ENCODE measurements at regions not wholly inside any gene's neighbourhood (a gene's known extent, or its start where the extent isn't known, plus 50 kb on each side); places are given as distances from the start of the nearest gene placed in this dataset.
A peak's percentile ranks its signal among the peaks of the same experiment; 100 is the strongest.

DNA sequence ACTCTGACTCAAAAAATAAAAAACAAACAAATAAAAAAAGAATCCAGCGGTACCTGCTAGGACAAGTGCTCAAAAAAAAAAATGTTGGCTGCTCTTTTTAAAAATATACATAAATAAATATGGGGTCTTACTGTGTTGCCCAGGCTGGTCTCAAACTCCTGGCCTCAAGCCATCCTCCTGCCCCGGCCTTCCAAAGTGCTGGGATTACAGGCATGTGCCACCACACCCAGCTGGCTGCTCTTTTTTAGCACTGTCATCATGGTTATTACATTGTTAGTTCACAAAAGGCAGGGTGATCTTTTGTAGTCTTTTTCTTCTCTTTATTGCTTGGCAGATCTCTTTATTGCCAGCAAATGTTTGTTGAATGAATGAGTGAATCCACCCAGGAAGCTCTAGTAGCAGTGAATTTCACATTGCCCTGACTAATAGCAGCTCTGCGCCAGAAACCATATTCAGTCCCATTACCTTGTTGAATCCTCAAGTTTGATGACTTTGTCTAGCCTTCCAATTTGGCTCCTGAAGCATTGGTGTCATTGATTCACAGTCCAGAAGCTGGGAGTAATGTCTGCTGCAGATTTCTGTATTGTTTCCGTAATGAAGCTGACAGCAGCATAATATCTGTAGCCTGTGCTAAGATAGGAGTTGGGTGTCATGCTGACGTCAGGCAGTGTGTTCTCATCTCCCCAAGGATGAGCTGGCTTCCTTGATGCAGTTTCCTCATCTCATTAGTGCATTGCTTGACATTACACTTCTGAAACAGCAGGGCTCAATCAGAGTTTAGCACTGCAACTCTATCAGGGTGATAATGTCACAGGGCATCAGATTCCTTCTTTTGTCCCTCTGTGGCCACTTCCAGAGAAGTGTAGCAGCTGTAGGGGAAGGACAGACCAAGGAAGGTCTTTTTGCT lies 84.9 kb upstream of the TGM3 start:
- no peak for TF ChIP-seq POLR2A (IDR thresholded peaks at IDR 0.05)
- peak in 1 of 2 donors; percentile 29 for TF ChIP-seq EP300 (IDR thresholded peaks at IDR 0.05)
- TF ChIP-seq, protein P1, sequence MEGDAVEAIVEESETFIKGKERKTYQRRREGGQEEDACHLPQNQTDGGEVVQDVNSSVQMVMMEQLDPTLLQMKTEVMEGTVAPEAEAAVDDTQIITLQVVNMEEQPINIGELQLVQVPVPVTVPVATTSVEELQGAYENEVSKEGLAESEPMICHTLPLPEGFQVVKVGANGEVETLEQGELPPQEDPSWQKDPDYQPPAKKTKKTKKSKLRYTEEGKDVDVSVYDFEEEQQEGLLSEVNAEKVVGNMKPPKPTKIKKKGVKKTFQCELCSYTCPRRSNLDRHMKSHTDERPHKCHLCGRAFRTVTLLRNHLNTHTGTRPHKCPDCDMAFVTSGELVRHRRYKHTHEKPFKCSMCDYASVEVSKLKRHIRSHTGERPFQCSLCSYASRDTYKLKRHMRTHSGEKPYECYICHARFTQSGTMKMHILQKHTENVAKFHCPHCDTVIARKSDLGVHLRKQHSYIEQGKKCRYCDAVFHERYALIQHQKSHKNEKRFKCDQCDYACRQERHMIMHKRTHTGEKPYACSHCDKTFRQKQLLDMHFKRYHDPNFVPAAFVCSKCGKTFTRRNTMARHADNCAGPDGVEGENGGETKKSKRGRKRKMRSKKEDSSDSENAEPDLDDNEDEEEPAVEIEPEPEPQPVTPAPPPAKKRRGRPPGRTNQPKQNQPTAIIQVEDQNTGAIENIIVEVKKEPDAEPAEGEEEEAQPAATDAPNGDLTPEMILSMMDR (IDR thresholded peaks at IDR 0.05) = peak in 1 of 5 experiments; percentile 13

GRCh38 chr20:2212456-2213015 lies 83.3 kb upstream of the TGM3 start:
- no peak for TF ChIP-seq POLR2A (IDR thresholded peaks at IDR 0.05)
- no peak for TF ChIP-seq EP300 (IDR thresholded peaks at IDR 0.05)
- TF ChIP-seq, protein P1 (IDR thresholded peaks at IDR 0.05) = no peak
- Histone ChIP-seq H3K4me1 (peaks cover 0 to 5% (median 3%) of the 10 kb centered on the region in 4 donors), H3K4me3 (no peak overlapping the region), H3K27me3 (peaks cover 0 to 11% of the 10 kb centered on the region in 2 donors), H3K9me3 (no peaks in the 10 kb centered on the region), H3K36me3 (no peaks in the 10 kb centered on the region), H3K27ac (no peak overlapping the region)
- no peak for DNase-seq (ENCODE audit: low spot score in 2 of 2)
- WGBS, 2 donors = 78 to 79% methylated on average over 6 of the region's 6 CpGs

More for the DNA sequence above, 84.9 kb upstream of the TGM3 start:
- Histone ChIP-seq H3K4me3 (no peak overlapping the region), H3K27me3 (peaks cover 0 to 21% of the 10 kb centered on the region in 2 donors), H3K9me3 (no peaks in the 10 kb centered on the region), H3K4me1 (peaks cover 0 to 15% (median 7%) of the 10 kb centered on the region in 4 donors), H3K27ac (no peak overlapping the region), H3K36me3 (no peaks in the 10 kb centered on the region)
- WGBS, 2 donors = 64 to 73% methylated on average over 5 of the region's 5 CpGs
- DNase-seq (ENCODE audit: low spot score in 2 of 2) = peak in 1 of 2 donors; percentile 25

DNA sequence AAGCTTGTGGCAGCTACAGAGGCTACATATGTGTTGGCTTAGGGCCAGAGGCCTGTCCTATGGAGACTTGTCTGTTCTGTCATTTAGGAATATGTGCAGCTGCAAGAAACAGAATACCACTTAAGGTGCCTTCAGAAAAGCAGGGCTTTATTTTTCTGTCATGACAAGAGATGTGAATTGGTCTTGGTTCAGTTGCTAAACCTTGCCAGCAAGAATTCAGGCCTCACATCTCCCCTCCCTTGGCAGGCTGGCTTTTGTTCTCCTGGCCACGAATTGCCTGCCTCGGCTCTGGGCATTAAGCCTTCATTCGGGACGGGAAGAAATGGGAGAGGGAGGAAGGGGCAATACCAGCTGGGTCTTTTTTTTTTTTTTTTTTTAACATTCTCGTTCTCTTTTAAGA lies 82.4 kb upstream of the TGM3 start:
- Histone ChIP-seq H3K4me1 (no peaks in the 10 kb centered on the region), H3K9me3 (no peaks in the 10 kb centered on the region), H3K4me3 (no peak overlapping the region), H3K36me3 (no peaks in the 10 kb centered on the region), H3K27me3 (peaks cover 0 to 10% of the 10 kb centered on the region in 2 donors), H3K27ac (no peak overlapping the region)
- DNase-seq (ENCODE audit: low spot score in 2 of 2) = no peak
- TF ChIP-seq EP300 (IDR thresholded peaks at IDR 0.05) = no peak
- TF ChIP-seq, protein P1 (IDR thresholded peaks at IDR 0.05) = no peak
- no peak for TF ChIP-seq POLR2A (IDR thresholded peaks at IDR 0.05)
- WGBS, 2 donors = 42 to 48% methylated on average over 5 of the region's 5 CpGs

DNA sequence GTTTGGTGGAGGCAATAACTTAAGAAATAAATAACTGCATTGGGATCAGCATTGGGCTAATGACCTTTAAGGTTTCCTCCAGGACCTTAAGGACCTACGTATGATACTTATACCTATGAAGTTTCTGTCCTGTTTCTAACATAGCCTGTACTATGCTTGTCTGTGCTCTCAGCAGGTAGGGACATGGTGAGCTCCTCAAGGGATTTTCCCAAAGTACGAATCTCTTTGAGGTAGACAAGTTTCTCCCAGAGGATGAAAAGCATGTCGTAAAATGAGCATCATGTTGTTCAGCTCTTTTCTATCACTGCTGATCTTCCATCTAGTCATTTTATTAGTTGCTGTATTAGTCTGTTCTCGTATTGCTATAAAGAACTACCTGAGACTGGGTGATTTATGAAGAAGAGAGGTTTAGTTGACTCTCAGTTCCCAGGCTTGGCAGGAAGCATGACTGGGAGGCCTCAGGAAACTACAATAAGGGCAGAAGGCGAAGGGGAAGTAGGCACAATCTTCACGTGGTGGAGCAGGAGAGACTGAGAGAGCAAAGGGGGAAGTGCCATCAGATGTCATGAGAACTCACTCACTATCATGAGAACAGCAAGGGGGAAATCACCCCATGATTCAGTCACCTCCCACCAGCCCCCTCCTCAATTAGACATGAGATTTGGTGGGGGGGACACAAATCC lies 77.8 kb upstream of the TGM3 start:
- DNase-seq (ENCODE audit: low spot score in 2 of 2) = peak in 1 of 2 donors; percentile 33
- peak in 1 of 2 donors; percentile 38 for TF ChIP-seq EP300 (IDR thresholded peaks at IDR 0.05)
- TF ChIP-seq, protein P1 (IDR thresholded peaks at IDR 0.05) = no peak
- no peak overlapping the region for H3K4me3 ChIP-seq
- whole genome bisulfite sequencing, 2 donors = 67 to 74% methylated on average over 6 of the region's 6 CpGs
- H3K27ac ChIP-seq = peak overlapping the region in 2 of 4 donors; percentile 24 to 35
- no peaks in the 10 kb centered on the region for H3K4me1 ChIP-seq
- peaks cover 0 to 4% (median 0%) of the 10 kb centered on the region in 4 donors for H3K9me3 ChIP-seq
- no peaks in the 10 kb centered on the region for H3K36me3 ChIP-seq
- H3K27me3 ChIP-seq = no peaks in the 10 kb centered on the region
